GM18867 (cell line): ENCODE measurements at regions not wholly inside any gene's neighbourhood (a gene's known extent, or its start where the extent isn't known, plus 50 kb on each side); places are given as distances from the start of the nearest gene placed in this dataset.
"Not testable (repeated sequence)": the region's sequence is repeated elsewhere in the genome, so short reads cannot be mapped to it uniquely, and the experiment has no call there.

Source experiments
- ATAC-seq: cut with Tn5 transposase; IDR thresholded peaks from one replicate; pipeline ENCODE4 v1.9.1; 2021; ENCODE audit warnings: mild to moderate bottlenecking, moderate library complexity; ENCODE audit not compliant: unreplicated experiment

DNA sequence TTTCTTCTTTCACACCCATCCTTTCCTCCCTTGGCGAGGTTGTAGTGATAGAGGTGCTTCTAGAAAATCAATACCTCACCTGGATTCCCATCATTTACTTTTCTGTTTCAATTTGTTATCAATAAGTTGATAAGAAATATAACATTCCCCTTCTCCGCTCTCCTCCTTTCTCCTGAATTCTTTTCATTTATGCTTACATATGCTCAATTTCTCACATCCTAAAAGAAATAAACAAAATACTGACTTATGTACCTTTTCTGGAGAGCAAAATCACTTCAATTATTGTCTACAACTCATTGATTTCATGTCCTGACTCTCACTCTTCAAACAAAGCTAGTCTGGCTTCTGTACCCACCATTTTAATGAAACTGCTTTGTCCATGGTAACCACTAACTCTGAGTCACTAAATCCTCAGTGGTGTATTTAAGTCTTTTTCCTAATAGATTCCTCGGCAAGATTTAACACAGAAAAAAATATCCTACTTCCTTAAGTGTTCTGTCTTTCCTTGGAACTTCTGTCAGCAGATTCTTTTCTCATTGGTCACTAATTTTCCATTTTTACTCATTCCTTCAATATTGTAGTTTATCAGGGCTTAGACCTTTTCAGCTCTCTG lies 289.6 kb downstream of the RFPL4B start:
- ATAC-seq = no peak

DNA sequence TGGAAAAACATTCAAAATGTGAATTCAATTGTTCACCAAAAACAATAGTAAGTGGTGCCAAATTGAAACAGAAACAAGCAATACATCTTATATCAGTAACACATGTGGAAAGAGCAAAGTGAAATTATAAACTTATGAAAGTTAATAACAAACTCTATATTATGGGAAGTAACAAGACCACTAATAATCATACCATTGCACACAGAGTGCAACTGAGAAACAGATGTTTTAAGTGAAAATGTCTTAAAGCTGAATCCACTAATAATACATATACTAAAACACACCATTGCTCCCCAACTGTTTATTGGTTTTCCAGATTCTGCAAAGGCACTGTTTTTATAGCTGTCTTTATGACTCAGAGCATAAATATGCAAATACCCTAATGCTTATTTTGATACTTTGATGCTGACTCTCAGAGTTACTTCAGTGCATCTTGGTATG lies 292.3 kb downstream of the RFPL4B start:
- ATAC-seq = no peak

DNA sequence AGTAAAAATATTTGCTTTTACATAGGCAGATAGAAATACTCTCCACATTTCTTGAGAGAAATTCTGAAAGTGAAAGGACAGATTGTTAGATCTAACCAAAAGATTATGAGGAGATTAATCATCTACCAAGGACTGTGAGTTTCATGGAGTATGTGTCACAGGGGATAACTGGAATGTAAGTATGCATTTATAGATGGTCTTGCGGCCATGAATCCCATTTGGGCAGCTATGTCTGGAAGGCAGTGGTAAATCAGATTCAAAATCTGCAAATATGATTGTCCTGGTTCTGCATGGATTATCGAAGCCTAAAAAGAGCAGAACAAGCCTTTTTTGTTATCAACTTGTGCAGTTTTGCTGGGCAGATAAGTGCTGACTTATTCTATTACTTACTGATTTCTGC lies 293.8 kb downstream of the RFPL4B start:
- ATAC-seq = no peak

DNA sequence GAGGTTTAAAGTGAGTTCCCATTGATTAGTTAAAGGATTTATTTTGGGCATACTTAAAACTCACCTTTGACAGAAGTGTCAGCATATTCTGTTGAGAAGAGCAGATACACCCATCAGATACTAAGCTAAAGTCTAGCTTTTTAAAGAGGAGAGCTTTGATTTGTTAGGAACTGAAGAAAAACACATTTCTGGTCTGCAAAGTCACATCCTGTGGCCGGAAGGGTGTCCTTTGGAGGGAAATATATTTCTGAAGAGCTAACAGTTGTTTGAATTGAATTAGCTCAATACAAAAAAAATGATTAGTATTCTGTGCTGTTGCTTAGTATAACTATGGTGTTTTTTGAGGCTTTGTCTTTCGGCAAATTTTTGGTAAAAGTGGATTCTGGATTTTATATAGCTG lies 302.7 kb downstream of the RFPL4B start:
- no peak for ATAC-seq

DNA sequence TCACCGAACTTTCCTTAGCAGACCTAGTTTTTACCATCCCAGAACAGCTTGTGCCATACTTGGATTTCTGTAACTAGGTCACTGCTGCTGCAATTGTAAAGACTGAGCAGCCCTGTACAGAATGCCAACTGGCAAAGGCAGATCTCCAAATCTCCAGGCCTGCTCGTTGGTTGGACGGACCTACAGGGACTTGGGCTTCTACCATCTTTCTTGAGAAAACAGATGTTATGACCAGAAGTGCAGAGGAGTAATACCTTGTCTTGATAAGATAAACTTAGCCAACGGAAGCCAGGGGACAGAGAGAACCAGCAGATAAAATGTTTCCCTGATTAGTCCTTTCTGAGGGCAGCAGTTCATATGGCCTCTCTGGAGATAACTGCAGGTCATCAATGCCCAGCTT lies 304.1 kb downstream of the RFPL4B start:
- ATAC-seq = no peak

DNA sequence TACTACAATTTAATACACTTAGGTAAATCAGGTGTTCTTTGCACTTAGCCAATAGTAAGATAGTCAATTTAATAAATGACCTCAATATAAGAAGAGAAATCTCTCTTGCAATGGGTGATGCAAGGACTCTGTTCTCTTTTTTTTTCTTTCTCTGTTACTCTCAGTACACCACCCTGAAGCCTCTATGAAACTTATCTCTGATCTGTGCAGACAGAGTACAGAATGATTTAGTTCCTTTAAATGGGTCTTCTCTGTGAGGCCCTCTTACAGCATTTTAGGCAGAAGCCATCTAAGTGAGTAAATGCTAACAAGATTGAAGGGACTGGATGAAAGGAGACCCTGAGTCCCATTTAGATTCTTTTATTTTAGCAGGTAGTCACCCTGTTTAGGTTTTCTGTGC lies 312.8 kb downstream of the RFPL4B start:
- no peak for ATAC-seq

DNA sequence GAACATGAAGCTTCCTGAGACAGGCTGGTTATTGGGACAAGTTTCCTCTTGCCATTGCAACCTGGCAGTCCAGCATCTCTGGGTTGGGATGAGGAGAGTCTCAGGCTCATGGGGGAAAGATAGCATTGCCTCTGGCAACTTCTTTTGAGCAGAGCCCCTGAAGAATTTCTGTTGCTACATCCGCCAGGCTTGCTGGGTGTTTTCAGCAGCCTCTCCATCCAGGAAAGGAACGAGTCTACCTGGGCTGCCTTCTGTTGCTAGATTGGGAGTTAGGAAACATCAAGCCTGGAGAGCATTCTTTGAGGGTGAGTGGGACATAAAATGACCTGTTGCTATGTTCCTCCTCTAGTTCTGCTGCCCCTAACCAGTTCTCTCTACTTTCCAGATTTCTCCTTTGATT lies 313.5 kb downstream of the RFPL4B start:
- ATAC-seq = no peak

DNA sequence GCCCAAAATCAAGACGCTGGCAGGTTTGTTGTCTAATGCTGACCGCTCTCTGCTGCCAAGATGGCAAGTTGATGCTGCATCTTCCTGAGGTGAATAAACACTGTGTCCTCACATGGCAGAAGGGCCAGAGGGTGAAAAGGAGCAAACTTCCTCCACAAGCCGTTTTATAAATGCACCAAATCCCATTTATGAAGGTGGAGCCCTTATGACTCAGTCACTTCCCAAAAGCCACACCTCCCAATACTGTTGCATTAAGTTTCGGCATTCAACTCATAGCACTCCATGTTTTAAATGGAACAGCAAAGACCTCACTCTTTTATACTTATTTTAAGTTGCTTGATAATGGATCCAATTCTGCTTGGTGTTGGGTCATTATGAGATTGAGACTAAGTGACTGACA lies 316.6 kb downstream of the RFPL4B start:
- ATAC-seq = no peak

DNA sequence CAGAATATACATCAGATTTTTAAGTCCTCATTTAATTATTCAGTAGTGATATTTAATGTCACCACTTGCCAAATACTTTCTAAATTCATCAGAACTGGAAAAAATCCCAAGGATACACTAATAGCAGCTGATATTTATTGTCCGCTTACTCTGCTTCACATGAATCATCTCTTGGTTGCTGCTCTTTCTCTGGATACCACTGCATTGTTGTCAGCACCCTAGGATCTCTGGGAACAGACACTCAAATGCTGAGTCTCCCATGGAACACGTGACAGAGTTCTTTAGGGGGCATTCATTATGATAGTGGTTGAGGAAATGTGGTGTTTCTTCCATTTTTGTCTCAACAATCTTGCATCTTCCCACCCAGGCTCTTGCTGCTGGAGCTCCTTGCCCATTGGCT lies 318.0 kb downstream of the RFPL4B start:
- ATAC-seq = no peak

DNA sequence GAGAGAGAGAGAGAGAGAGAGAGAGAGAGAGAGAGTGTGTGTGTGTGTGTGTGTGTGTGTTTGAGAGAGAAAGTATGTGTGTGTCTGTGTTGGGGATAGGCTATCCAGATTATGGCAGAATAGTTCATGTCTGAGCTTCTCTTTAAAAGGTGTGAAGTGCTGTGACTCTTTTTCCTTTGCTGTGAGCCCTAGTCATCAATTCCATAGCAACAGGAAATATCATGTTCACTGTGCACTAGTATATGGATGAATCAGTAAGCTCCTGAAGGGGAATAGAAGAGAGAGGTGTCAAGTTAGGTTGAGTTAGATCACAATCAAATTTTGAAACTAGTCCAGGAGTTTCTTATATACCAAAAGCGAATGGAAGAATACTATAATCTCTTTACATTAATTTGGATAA lies 318.7 kb downstream of the RFPL4B start:
- no peak for ATAC-seq

DNA sequence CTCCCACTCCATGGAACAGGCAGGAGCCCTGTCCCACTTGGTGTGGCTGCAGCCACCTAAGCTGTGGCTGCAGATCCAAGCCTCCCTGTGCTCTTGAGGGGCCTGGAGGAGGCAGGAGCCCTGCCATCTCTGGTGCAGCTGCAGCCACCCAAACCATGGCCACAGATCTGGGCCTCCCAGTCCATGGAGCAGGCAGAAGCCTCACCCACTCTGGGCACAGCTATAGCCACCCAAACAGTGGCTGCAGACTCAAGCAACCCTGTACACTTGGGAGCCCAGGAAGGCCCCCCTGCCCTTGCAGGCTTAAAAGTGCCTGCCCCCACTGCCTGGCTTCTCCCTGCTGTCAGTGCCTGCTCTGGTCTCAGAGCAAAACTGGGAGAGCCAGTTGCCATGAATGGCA lies 320.3 kb downstream of the RFPL4B start:
- no peak for ATAC-seq

DNA sequence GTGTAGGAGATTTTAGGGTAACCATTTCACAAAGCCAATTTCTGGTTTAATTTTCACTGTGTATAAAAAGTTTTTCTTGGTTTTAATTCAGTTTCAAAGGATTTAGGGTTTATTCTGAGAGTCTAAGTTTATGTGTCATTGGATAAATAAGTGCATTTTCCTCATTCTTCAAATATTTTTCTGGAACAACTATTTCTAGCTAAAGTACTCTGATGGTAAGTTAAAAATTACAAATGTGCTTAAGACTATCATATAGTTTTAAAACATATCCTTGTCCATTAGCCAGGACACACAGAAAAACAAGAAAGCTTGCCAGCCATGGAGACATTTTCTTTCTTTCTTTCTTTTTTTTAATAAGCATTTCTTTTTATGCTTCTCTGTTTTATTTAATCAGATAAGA lies 333.0 kb downstream of the RFPL4B start:
- no peak for ATAC-seq

DNA sequence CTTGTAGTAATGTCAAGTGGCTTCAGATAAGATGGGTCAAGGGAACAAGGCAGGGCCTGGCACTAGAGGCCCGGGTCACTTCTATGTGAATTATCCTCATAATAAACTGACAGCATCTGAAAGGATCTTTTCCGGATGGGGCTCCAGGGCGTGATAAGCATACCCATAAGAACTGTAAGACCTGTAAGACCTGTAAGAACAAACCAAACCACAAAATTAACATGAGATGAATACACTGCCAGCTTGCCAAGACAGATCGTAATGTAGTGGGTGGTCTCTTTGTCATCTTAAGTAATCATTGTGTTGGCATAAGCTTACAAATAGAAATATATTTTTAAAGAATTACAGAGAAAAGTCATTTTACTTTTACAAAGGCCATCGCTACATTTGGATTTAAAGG lies 334.9 kb downstream of the RFPL4B start:
- no peak for ATAC-seq

DNA sequence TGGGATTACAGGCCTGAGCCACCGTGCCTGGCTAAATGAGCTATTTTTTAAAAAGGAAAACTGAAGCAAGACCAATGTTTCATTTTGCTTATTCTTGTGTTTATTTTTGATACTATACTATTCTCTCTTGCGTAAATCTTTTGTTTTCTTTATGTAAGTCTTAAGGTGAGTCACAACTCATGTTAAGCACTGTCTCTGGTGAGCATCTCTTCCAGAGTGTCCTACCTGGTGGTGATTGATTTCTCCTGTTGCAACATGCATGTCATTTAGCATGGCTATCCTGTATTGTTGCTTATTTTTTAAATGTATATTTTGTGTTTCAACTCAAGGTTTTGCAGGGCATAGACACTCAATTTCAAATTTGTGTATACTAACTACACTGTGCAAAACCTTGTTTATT lies 336.0 kb downstream of the RFPL4B start:
- ATAC-seq = no peak

DNA sequence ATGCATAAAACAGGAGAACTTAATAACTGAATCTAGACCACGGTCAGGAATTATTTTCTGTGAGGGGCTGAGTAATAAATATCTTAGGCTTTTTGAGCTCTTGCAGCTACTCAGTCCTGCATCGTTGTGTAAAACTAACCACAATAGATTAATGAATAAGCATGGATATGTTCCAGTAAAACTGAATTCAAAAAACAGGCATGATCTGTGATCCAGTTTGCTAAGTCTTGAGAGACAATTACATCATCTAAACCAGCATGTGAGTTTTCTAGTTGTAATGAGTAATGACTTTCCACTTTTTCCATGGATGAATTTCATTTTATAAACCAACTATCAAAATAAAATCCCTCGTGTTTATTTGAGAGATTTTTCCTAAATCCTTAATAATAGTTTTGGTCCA lies 336.8 kb downstream of the RFPL4B start:
- no peak for ATAC-seq

DNA sequence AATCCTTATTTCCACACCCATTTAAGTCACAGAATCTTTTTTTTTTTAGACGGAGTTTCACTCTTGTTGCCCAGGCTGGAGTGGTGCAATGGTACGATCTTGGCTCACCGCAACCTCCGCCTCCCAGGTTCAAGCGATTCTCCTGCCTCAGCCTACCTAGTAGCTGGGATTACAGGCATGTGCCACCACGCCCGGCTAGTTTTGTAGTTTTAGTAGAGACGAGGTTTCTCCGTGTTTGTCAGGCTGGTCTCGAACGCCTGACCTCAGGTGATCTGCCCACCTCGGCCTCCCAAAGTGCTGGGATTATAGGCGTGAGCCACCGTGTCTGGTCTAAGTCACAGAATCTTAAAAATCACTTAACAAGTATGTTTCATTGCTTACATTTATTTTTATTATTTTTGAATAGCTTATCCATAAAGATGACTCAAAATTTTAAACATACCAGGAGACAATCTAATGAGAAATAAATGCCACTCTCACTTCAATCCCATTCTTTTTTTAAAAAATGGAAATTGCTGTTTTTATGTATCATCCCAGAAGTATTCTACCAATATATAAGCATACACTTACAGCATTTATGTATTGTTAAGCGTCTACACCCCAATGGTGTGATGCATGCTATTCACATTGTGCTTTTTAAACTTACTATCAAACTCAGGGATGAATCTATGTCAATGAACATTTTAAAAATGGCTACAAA lies 338.5 kb downstream of the RFPL4B start:
- ATAC-seq = not testable (repeated sequence)

DNA sequence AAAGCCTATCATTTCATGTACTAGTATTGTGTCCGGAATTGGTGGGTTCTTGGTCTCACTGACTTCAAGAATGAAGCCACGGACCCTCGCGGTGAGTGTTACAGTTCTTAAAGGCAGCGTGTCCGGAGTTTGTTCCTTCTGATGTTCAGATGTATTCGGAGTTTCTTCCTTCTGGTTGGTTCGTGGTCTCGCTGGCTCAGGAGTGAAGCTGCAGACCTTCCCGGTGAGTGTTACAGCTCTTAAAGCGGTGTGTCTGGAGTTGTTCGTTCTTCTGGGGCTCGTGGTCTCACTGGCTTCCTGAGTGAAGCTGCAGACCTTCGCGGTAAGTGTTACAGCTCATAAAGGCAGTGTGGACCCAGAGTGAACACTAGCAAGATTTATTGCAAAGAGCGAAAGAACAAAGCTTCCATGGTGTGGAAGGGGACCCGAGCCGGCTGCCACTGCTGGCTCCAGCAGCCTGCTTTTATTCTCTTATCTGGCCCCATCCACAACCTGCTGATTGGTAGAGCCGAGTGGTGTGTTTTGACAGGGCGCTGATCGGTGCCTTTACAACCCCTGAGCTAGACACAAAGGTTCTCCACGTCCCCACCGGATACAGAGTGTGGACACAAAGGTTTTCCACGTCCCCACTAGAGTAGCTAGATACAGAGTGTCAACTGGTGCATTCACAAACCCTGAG lies 341.5 kb downstream of the RFPL4B start:
- ATAC-seq = not testable (repeated sequence)

DNA sequence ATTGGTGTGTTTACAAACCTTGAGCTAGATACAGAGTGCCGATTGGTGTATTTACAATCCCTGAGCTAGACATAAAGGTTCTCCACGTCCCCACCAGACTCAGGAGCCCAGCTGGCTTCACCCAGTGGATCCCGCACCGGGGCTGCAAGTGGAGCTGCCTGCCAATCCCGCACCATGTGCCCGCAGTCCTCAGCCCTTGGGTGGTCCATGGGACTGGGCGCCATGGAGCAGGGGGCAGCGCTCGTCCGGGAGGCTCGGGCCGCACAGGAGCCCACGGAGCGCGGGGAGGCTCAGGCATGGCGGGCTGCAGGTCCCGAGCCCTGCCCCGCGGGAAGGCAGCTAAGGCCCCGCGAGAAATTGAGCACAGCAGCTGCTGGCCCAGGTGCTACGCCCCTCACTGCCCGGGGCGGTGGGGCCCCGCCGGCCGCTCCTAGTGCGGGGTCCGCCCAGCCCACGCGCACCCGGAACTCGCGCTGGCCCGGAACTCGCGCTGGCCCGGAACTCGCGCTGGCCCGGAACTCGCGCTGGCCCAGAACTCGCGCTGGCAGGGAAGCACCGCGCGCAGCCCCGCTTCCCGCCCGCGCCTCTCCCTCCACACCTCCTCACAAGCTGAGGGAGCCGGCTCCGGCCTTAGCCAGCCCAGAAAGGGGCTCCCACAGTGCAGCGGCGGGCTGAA lies 342.2 kb downstream of the RFPL4B start:
- not testable (repeated sequence) for ATAC-seq

DNA sequence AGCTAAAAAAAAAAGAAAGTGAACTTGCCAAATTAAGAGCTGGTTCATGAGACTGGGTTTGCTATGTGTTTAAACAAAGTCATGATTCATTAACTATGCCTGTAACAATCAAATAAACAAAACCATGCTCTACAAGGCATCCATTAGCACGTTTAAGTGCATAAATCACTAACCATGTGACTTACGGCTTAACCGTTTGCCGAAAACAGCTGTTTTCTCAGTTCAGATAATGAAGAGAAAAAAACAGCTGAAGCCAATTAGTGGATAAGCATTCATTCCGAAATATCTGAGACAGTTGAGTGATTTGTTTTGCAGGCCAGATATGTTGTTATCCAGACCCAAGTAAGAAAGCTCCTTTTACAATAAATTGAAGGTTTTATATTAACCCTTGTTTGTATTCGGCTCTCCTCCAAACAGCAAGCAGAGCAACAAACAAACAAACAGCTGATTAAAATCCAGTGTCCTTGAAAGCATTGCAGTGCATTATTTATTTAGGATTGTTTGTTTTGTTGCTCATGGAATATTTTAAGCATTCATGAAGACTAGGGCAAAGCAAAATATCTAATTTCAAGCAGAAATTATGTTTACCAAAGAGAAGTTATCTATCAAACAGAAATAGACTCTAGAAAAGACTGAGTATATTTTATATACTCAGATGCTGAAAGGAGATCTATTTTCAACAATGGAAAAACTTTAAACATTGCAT lies 343.5 kb downstream of the RFPL4B start:
- no peak for ATAC-seq

DNA sequence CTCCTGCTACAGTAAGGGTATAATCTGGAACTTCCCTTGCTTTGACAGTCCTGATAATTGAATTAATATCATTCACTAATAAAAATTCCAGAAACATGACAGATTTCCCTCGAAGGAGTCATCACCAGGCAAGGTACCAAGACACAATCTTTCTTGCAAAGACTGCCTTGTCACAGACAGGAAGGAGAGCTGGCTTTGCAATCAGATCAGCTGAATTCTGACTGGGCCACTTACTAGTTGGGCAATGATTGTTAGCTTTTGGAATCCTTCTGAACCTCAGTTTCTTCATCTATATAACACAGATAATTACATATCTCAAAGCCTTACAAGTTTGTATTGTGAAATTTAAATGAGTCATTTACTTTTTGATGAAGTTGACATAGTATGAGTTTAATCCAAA lies 344.2 kb downstream of the RFPL4B start:
- ATAC-seq = no peak

DNA sequence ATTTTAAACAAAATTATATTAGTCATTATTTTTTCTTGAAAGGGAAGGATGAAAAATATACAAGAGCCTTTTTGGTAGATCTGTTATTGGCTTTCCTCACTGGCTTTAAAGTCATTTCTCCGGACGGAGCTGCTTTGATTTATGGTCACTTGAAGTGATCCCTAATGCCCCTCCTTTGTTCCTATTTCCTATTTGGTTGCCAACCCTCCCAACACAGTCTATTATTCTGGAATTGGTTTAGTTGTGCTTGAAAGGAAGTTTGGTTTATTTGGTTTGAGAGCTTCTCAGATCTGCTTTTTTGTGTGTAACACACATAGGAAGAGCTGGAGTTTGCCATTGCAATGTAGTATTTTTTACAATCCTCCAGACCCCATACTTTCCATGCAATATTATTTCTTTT lies 347.9 kb downstream of the RFPL4B start:
- ATAC-seq = no peak
